ENCODE measurements at regions not wholly inside any gene's neighbourhood (a gene's known extent, or its start where the extent isn't known, plus 50 kb on each side); places are given as distances from the start of the nearest gene placed in this dataset.
A peak's percentile ranks its signal among the peaks of the same experiment; 100 is the strongest.

- WGBS, 4 donors = 93 to 99% (median 97%) methylated on average over 13 to 20 of the region's 20 CpGs
- no peak overlapping the region for H3K27ac ChIP-seq
- peak in 1 of 4 donors; percentile 45 for ATAC-seq
- H3K9me3 ChIP-seq = no peaks in the 10 kb centered on the region
- H3K36me3 ChIP-seq = no peaks in the 10 kb centered on the region
- peaks cover 0 to 4% (median 0%) of the 10 kb centered on the region in 12 donors for H3K4me1 ChIP-seq
- no peak overlapping the region for H3K4me3 ChIP-seq
- intact Hi-C loops (cut with DNase I) = no loop called here
- TF ChIP-seq POLR2A (IDR thresholded peaks at IDR 0.05) = no peak
- no peak for TF ChIP-seq CTCF (IDR thresholded peaks at IDR 0.05)
- no peak for DNase-seq
- no peaks in the 10 kb centered on the region for H3K27me3 ChIP-seq
Observed at GRCh38 chr14:81679226-81679625, 145.6 kb upstream of the SEL1L start.

GRCh38 chr14:81681541-81681940, 147.9 kb upstream of the SEL1L start:
- H3K36me3 ChIP-seq = no peaks in the 10 kb centered on the region
- H3K27ac ChIP-seq = no peak overlapping the region
- no peaks in the 10 kb centered on the region for H3K4me1 ChIP-seq
- no peaks in the 10 kb centered on the region for H3K27me3 ChIP-seq
- intact Hi-C loops (cut with DNase I) = no loop called here
- TF ChIP-seq POLR2A (IDR thresholded peaks at IDR 0.05) (no peak), CTCF (IDR thresholded peaks at IDR 0.05) (no peak)
- H3K4me3 ChIP-seq = no peak overlapping the region
- DNase-seq (no peak), ATAC-seq (no peak)
- no peaks in the 10 kb centered on the region for H3K9me3 ChIP-seq
- whole genome bisulfite sequencing, 4 donors = 37 to 65% (median 47%) methylated on average over 3 of the region's 3 CpGs

GRCh38 chr14:81682134-81682533, 148.5 kb upstream of the SEL1L start:
- no peaks in the 10 kb centered on the region for H3K4me1 ChIP-seq
- H3K4me3 ChIP-seq = no peak overlapping the region
- no peak overlapping the region for H3K27ac ChIP-seq
- H3K36me3 ChIP-seq = no peaks in the 10 kb centered on the region
- WGBS, 4 donors = 56 to 60% (median 57%) methylated on average over 1 of the region's 1 CpG
- TF ChIP-seq POLR2A (IDR thresholded peaks at IDR 0.05) (no peak), CTCF (IDR thresholded peaks at IDR 0.05) (no peak)
- ATAC-seq (no peak), DNase-seq (no peak)
- intact Hi-C loops (cut with DNase I) = no loop called here
- H3K27me3 ChIP-seq = no peaks in the 10 kb centered on the region
- H3K9me3 ChIP-seq = no peaks in the 10 kb centered on the region

- H3K9me3 ChIP-seq = no peaks in the 10 kb centered on the region
- no peak overlapping the region for H3K4me3 ChIP-seq
- WGBS, 4 donors = 57 to 75% (median 66%) methylated on average over 2 of the region's 2 CpGs
- no peak for ATAC-seq
- DNase-seq = no peak
- H3K4me1 ChIP-seq = no peaks in the 10 kb centered on the region
- H3K27ac ChIP-seq = no peak overlapping the region
- intact Hi-C loops (cut with DNase I) = no loop called here
- no peaks in the 10 kb centered on the region for H3K36me3 ChIP-seq
- TF ChIP-seq POLR2A (IDR thresholded peaks at IDR 0.05) (no peak), CTCF (IDR thresholded peaks at IDR 0.05) (no peak)
- no peaks in the 10 kb centered on the region for H3K27me3 ChIP-seq
Observed at GRCh38 chr14:81682701-81683100, 149.0 kb upstream of the SEL1L start.
